GM18511 (cell line): ENCODE measurements at regions not wholly inside any gene's neighbourhood (a gene's known extent, or its start where the extent isn't known, plus 50 kb on each side); places are given as distances from the start of the nearest gene placed in this dataset.
"Not testable (repeated sequence)": the region's sequence is repeated elsewhere in the genome, so short reads cannot be mapped to it uniquely, and the experiment has no call there.

ENCODE experiments used
- ATAC-seq: cut with Tn5 transposase; IDR thresholded peaks from one replicate; pipeline ENCODE4 v1.9.1; 2021; ENCODE audit warnings: mild to moderate bottlenecking, moderate library complexity; ENCODE audit not compliant: unreplicated experiment

GRCh38 chr1:177739780-177740179 lies 230.1 kb downstream of the SEC16B start:
- no peak for ATAC-seq

GRCh38 chr1:177737456-177737855 lies 232.4 kb downstream of the SEC16B start:
- no peak for ATAC-seq

- no peak for ATAC-seq
These were observed 237.7 kb downstream of the SEC16B start for GRCh38 chr1:177732178-177732577.

- no peak for ATAC-seq
These were observed 240.2 kb downstream of the SEC16B start for GRCh38 chr1:177729646-177730045.

GRCh38 chr1:177723533-177723932 lies 246.3 kb downstream of the SEC16B start:
- no peak for ATAC-seq

- no peak for ATAC-seq
These were observed 258.9 kb downstream of the SEC16B start for GRCh38 chr1:177710696-177711620.

GRCh38 chr1:177708406-177708805 lies 261.5 kb downstream of the SEC16B start:
- no peak for ATAC-seq

GRCh38 chr1:177706977-177707376 lies 262.9 kb downstream of the SEC16B start:
- no peak for ATAC-seq

- ATAC-seq: no peak
These were observed 264.0 kb downstream of the SEC16B start for GRCh38 chr1:177705839-177706238.

GRCh38 chr1:177703888-177704446 lies 265.9 kb downstream of the SEC16B start:
- ATAC-seq: no peak

- ATAC-seq: no peak
These were observed 268.1 kb downstream of the SEC16B start for GRCh38 chr1:177701654-177702353.

GRCh38 chr1:177700856-177701255 lies 269.0 kb downstream of the SEC16B start:
- ATAC-seq: no peak

GRCh38 chr1:177690996-177691395 lies 278.9 kb downstream of the SEC16B start:
- no peak for ATAC-seq

GRCh38 chr1:177687544-177687943 lies 282.3 kb downstream of the SEC16B start:
- no peak for ATAC-seq

GRCh38 chr1:177686933-177687332 lies 282.9 kb downstream of the SEC16B start:
- ATAC-seq: no peak

- ATAC-seq: no peak
These were observed 300.7 kb downstream of the SEC16B start for GRCh38 chr1:177669161-177669560.

GRCh38 chr1:177665935-177666334 lies 303.9 kb downstream of the SEC16B start:
- ATAC-seq: no peak

GRCh38 chr1:177664742-177665141 lies 305.1 kb downstream of the SEC16B start:
- ATAC-seq: not testable (repeated sequence)

- ATAC-seq: no peak
These were observed 309.7 kb downstream of the SEC16B start for GRCh38 chr1:177660188-177660587.

GRCh38 chr1:177659281-177659680 lies 310.6 kb downstream of the SEC16B start:
- ATAC-seq: no peak

- no peak for ATAC-seq
These were observed 313.3 kb downstream of the SEC16B start for GRCh38 chr1:177656598-177656997.

GRCh38 chr1:177650947-177651346 lies 318.9 kb downstream of the SEC16B start:
- peak; percentile 69 for ATAC-seq
